H1 (cell line): ENCODE measurements at regions not wholly inside any gene's neighbourhood (a gene's known extent, or its start where the extent isn't known, plus 50 kb on each side); places are given as distances from the start of the nearest gene placed in this dataset.

Source experiments
- CTCF ChIA-PET: fragments of 300-600 bp; sonication (Branson Sonifier 250); formaldehyde crosslinking; loops from one replicate; lab custom pipeline; 2021; ENCODE audit not compliant: partially characterized antibody; lab: Charles Lee
- POLR2A ChIA-PET: fragments of 300-600 bp; sonication (Branson Sonifier 250); formaldehyde crosslinking; loops from one replicate; lab custom pipeline; 2021; ENCODE audit warnings: inconsistent platforms; ENCODE audit not compliant: partially characterized antibody; lab: Charles Lee
- DNase-seq, 2 experiments: peaks; one replicate each; pipeline versions ENCODE4 v3.0.0 to v3.0.0-alpha.2; 2010 to 2022; ENCODE audit warnings: low spot score in 2 of 2, low read depth in 1 of 2, mixed read lengths in 1 of 2
- FAIRE-seq: peaks from 2 replicates; lab custom pipeline; 2011; peaks lifted over from hg19 to GRCh38; lab: Jason Lieb, UNC
- H2AFZ ChIP-seq: 2 replicates; pipeline ENCODE4 v1.8.1; 2012; ENCODE audit warnings: low read length, inconsistent platforms
- H2AK5ac ChIP-seq: 2 replicates; pipeline ENCODE4 v1.6.1; 2013; ENCODE audit warnings: low read depth, low read length
- H2BK120ac ChIP-seq: replicated peaks from 2 replicates; pipeline ENCODE3; 2013; ENCODE audit warnings: low read depth, low read length, inconsistent platforms
- H2BK12ac ChIP-seq: 2 replicates; pipeline ENCODE4 v1.6.1; 2013; ENCODE audit warnings: low read depth, low read length
- H2BK15ac ChIP-seq: 2 replicates; pipeline ENCODE4 v1.6.1; 2013; ENCODE audit warnings: low read length
- H2BK20ac ChIP-seq: 2 replicates; pipeline ENCODE4 v1.6.1; 2013; ENCODE audit warnings: low read length
- H2BK5ac ChIP-seq: 2 replicates; pipeline ENCODE4 v1.6.1; 2013; ENCODE audit warnings: low read depth, low read length
- H3K14ac ChIP-seq: 2 replicates; pipeline ENCODE4 v1.6.1; 2013; ENCODE audit warnings: inconsistent platforms; ENCODE audit not compliant: insufficient read length
- H3K18ac ChIP-seq: 2 replicates; pipeline ENCODE4 v1.6.1; 2013; ENCODE audit warnings: low read length; ENCODE audit errors: extremely low read depth
- H3K23ac ChIP-seq: 2 replicates; pipeline ENCODE4 v1.6.1; 2013; ENCODE audit warnings: inconsistent platforms; ENCODE audit not compliant: insufficient read length
- H3K23me2 ChIP-seq: 2 replicates; pipeline ENCODE4 v1.6.1; 2013; ENCODE audit warnings: low read depth, low read length
- H3K27ac ChIP-seq: 2 replicates; pipeline ENCODE4 v1.6.1; 2011; ENCODE audit warnings: low read depth, low read length, inconsistent platforms
- H3K27me3 ChIP-seq, 4 experiments: replicated peaks in 1 of 4; 1 replicate in 1 of 4; 2 replicates in 3 of 4; pipeline versions ENCODE4 v1.6.1 to v1.8.1; 2011 to 2013; ENCODE audit warnings: low read length in 3 of 4, mild to moderate bottlenecking in 3 of 4, inconsistent platforms in 2 of 4, mixed read lengths in 2 of 4, moderate library complexity in 1 of 4; ENCODE audit not compliant: control insufficient read depth in 3 of 4, insufficient read depth in 3 of 4; ENCODE audit errors: extremely low read depth in 1 of 4
- H3K36me3 ChIP-seq, 4 experiments: 2 replicates each; pipeline versions ENCODE4 v1.6.1 to v1.8.1; 2011 to 2013; ENCODE audit warnings: mild to moderate bottlenecking in 4 of 4, low read length in 3 of 4, moderate library complexity in 2 of 4, control low read depth in 1 of 4, inconsistent platforms in 1 of 4; ENCODE audit not compliant: insufficient read depth in 4 of 4, control insufficient read depth in 2 of 4
- H3K4ac ChIP-seq: replicated peaks from 2 replicates; pipeline ENCODE3; 2013; ENCODE audit warnings: low read length, low read depth, mixed read lengths, inconsistent platforms; ENCODE audit not compliant: insufficient read length
- H3K4me1 ChIP-seq, 4 experiments: replicated peaks in 1 of 4; 1 replicate in 1 of 4; 2 replicates in 3 of 4; pipeline versions ENCODE4 v1.6.1 to v1.8.1; 2011 to 2013; ENCODE audit warnings: low read length in 3 of 4, inconsistent platforms in 2 of 4, mixed read lengths in 1 of 4; ENCODE audit not compliant: insufficient read depth in 4 of 4, control insufficient read depth in 3 of 4
- H3K4me2 ChIP-seq, 2 experiments: 2 replicates each; pipeline versions ENCODE4 v1.6.1 to v1.8.1; 2011 to 2013; ENCODE audit warnings: low read depth in 2 of 2, low read length in 2 of 2, control low read depth in 1 of 2, inconsistent platforms in 1 of 2, mild to moderate bottlenecking in 1 of 2; ENCODE audit not compliant: insufficient read depth in 1 of 2
- H3K4me3 ChIP-seq, 4 experiments: fragments of 200-600, 300-600 bp in 1 of 4; sonication (generic), shearing (Covaris generic), sonication (Bioruptor Twin) in 1 of 4; 2 replicates each; pipeline versions ENCODE4 v1.5.1 to v1.8.1; 2011 to 2016; ENCODE audit warnings: low read length in 4 of 4, low read depth in 3 of 4, control low read depth in 2 of 4, inconsistent platforms in 2 of 4, mild to moderate bottlenecking in 2 of 4, mixed read lengths in 1 of 4, moderate library complexity in 1 of 4; ENCODE audit not compliant: insufficient read depth in 2 of 4; ENCODE audit errors: extremely low read depth in 1 of 4
- H3K56ac ChIP-seq: replicated peaks from 2 replicates; pipeline ENCODE3; 2013; ENCODE audit warnings: low read depth, mild to moderate bottlenecking, mixed read lengths, low read length, inconsistent platforms; ENCODE audit not compliant: insufficient read length
- H3K79me1 ChIP-seq: 2 replicates; pipeline ENCODE4 v1.6.1; 2013; ENCODE audit warnings: low read depth, low read length, control low read depth
- H3K79me2 ChIP-seq, 2 experiments: 2 replicates each; pipeline versions ENCODE4 v1.6.1 to v1.8.1; 2012 to 2013; ENCODE audit warnings: low read length in 2 of 2, mild to moderate bottlenecking in 2 of 2, inconsistent platforms in 1 of 2; ENCODE audit not compliant: insufficient read depth in 2 of 2, control insufficient read depth in 1 of 2
- H3K9ac ChIP-seq, 4 experiments: replicated peaks in 1 of 4; 1 replicate in 1 of 4; 2 replicates in 3 of 4; pipeline versions ENCODE4 v1.6.1 to v1.8.1; 2011 to 2013; ENCODE audit warnings: low read depth in 3 of 4, low read length in 3 of 4, control low read depth in 2 of 4, mild to moderate bottlenecking in 2 of 4, moderate library complexity in 2 of 4, inconsistent platforms in 1 of 4; ENCODE audit errors: extremely low read depth in 1 of 4
- H3K9me3 ChIP-seq, 2 experiments: 2 replicates each; pipeline versions ENCODE4 v1.6.1 to v1.8.1; 2012 to 2013; ENCODE audit warnings: mild to moderate bottlenecking in 2 of 2, moderate library complexity in 2 of 2, control low read depth in 1 of 2, inconsistent platforms in 1 of 2, low read depth in 1 of 2, low read length in 1 of 2, mixed read lengths in 1 of 2; ENCODE audit not compliant: insufficient read depth in 2 of 2
- H4K20me1 ChIP-seq, 2 experiments: replicated peaks in 1 of 2; 2 replicates each; pipeline versions ENCODE3 to v1.8.1; 2011 to 2013; ENCODE audit warnings: inconsistent platforms in 2 of 2, low read length in 2 of 2, mild to moderate bottlenecking in 1 of 2; ENCODE audit not compliant: insufficient read depth in 2 of 2, control insufficient read depth in 1 of 2
- H4K5ac ChIP-seq: 2 replicates; pipeline ENCODE4 v1.6.1; 2013; ENCODE audit warnings: low read length, low read depth, mixed read lengths, inconsistent platforms; ENCODE audit not compliant: insufficient read length
- H4K8ac ChIP-seq: 2 replicates; pipeline ENCODE4 v1.8.0; 2013; ENCODE audit warnings: mild to moderate bottlenecking, moderate library complexity, low read length, inconsistent platforms; ENCODE audit not compliant: insufficient read depth; ENCODE audit errors: extremely low read depth
- H4K91ac ChIP-seq: replicated peaks from 2 replicates; pipeline ENCODE3; 2013; ENCODE audit warnings: low read length, mixed read lengths, inconsistent platforms; ENCODE audit not compliant: insufficient read length
- BACH1 ChIP-seq: IDR thresholded peaks from 2 replicates; pipeline ENCODE4 v1.6.1; 2012; ENCODE audit warnings: low read length, improper control_type of control experiment
- CEBPB ChIP-seq: IDR thresholded peaks from 2 replicates; pipeline ENCODE4 v1.6.1; 2012; ENCODE audit warnings: low read depth, low read length
- CHD2 ChIP-seq: IDR thresholded peaks from 2 replicates; pipeline ENCODE4 v1.6.1; 2012; ENCODE audit warnings: low read length, improper control_type of control experiment
- GABPA ChIP-seq: IDR thresholded peaks from 2 replicates; pipeline ENCODE4 v1.6.1; 2011; ENCODE audit warnings: mild to moderate bottlenecking, low read length, moderate library complexity, borderline replicate concordance; ENCODE audit not compliant: insufficient read depth
- HDAC6 ChIP-seq: IDR thresholded peaks from one replicate; pipeline ENCODE4 v1.7.1; 2012; ENCODE audit warnings: low read depth, mild to moderate bottlenecking, inconsistent platforms, low read length, moderate library complexity
- POU5F1 ChIP-seq: IDR thresholded peaks from 2 replicates; pipeline ENCODE4 v1.6.1; 2011; ENCODE audit warnings: low read depth, mild to moderate bottlenecking, low read length, moderate library complexity
- RBBP5 ChIP-seq: IDR thresholded peaks from 2 replicates; pipeline ENCODE4 v1.7.1; 2012; ENCODE audit warnings: low read depth, mild to moderate bottlenecking, inconsistent platforms, low read length, moderate library complexity, borderline replicate concordance
- SRF ChIP-seq: IDR thresholded peaks from 2 replicates; pipeline ENCODE4 v1.6.1; 2011; ENCODE audit warnings: mild to moderate bottlenecking, low read depth, low read length, moderate library complexity
- TBP ChIP-seq: IDR thresholded peaks from 2 replicates; pipeline ENCODE4 v1.6.1; 2011; ENCODE audit warnings: low read depth, low read length, improper control_type of control experiment
- USF2 ChIP-seq: IDR thresholded peaks from 2 replicates; pipeline ENCODE4 v1.6.1; 2011; ENCODE audit warnings: low read length, improper control_type of control experiment
- ZNF274 ChIP-seq: IDR thresholded peaks from 2 replicates; pipeline ENCODE4 v1.7.0; 2012; ENCODE audit warnings: low read length, borderline replicate concordance; ENCODE audit errors: extremely low read depth
- WGBS, 2 experiments: shearing (Covaris generic) in 1 of 2; methylation state at CpG; one replicate each; pipeline versions ENCODE4 v1.1.6 to v1.1.7; 2013 to 2015; ENCODE audit warnings: low lambda C conversion rate in 2 of 2, mixed read lengths in 2 of 2, inconsistent platforms in 1 of 2, low coverage in 1 of 2, missing lambda C conversion rate in 1 of 2; ENCODE audit not compliant: insufficient replicate concordance in 2 of 2, insufficient coverage in 1 of 2, insufficient read length in 1 of 2; ENCODE audit errors: extremely low coverage in 1 of 2, missing lambda C conversion rate in 1 of 2; 5-methylcytosine and 5-hydroxymethylcytosine counted together

- H3K4me3 ChIP-seq = no peak overlapping the region
- no peaks in the 10 kb centered on the region for H4K20me1 ChIP-seq
- WGBS, 2 experiments = 93% methylated on average over 3 of the region's 3 CpGs; no CpG with 5 or more reads in 1 of the 2 experiments
- H3K27ac ChIP-seq = no peak overlapping the region
- H2BK12ac ChIP-seq = no peak overlapping the region
- FAIRE-seq (no peak), DNase-seq (no peak)
- CTCF ChIA-PET = interaction anchor here (0.6 to 1.0 kb wide), 2 partner anchors 14 to 20 kb away, joined by 3 read pairs; no protein-coding TSS in a partner anchor
- H3K9ac ChIP-seq = no peak overlapping the region
- no peak overlapping the region for H3K23ac ChIP-seq
- H3K14ac ChIP-seq = no peak overlapping the region
- H3K9me3 ChIP-seq = peaks cover 2 to 4% of the 10 kb centered on the region in 2 experiments; a peak in 2 of 4 replicates
- no peak overlapping the region for H3K56ac ChIP-seq
- H4K8ac ChIP-seq = no peak overlapping the region
- no peak overlapping the region for H4K91ac ChIP-seq
- H2BK20ac ChIP-seq = no peak overlapping the region
- H3K79me1 ChIP-seq = no peaks in the 10 kb centered on the region
- no peak overlapping the region for H2BK15ac ChIP-seq
- no peaks in the 10 kb centered on the region for H3K23me2 ChIP-seq
- no peaks in the 10 kb centered on the region for H3K79me2 ChIP-seq
- H3K27me3 ChIP-seq = no peaks in the 10 kb centered on the region
- no peak overlapping the region for H2BK5ac ChIP-seq
- no peak overlapping the region for H3K18ac ChIP-seq
- no peak overlapping the region for H2AFZ ChIP-seq
- H3K4me2 ChIP-seq = no peak overlapping the region
- H3K36me3 ChIP-seq = no peaks in the 10 kb centered on the region; a peak in 1 of 8 replicates
- no peak overlapping the region for H4K5ac ChIP-seq
- H3K4me1 ChIP-seq = no peaks in the 10 kb centered on the region
- no peak overlapping the region for H3K4ac ChIP-seq
- no peak overlapping the region for H2AK5ac ChIP-seq
- no peak for TF ChIP-seq RBBP5
- TF ChIP-seq ZNF274 = no peak
- TF ChIP-seq GABPA = no peak
- no peak for TF ChIP-seq SRF
- TF ChIP-seq HDAC6 = no peak
- TF ChIP-seq BACH1 = no peak
- no peak for TF ChIP-seq USF2
- TF ChIP-seq TBP = no peak
- no peak for TF ChIP-seq CEBPB
- no peak for TF ChIP-seq CHD2
- no peak for TF ChIP-seq POU5F1
- no peak overlapping the region for H2BK120ac ChIP-seq
- POLR2A ChIA-PET = no interaction called here
These were observed 387.8 kb upstream of the GJE1 start for GRCh38 chr6:141744971-141745370.
